ENCODE measurements at regions not wholly inside any gene's neighbourhood (a gene's known extent, or its start where the extent isn't known, plus 50 kb on each side); places are given as distances from the start of the nearest gene placed in this dataset.

- H4K5ac ChIP-seq (ENCODE audit: insufficient read length, low read depth, low read length): no peak overlapping the region
- H2BK15ac ChIP-seq (ENCODE audit: low read depth, low read length): no peak overlapping the region
- no peak overlapping the region for H3T11ph ChIP-seq (ENCODE audit: low read length)
- WGBS (ENCODE audit: extremely low coverage, insufficient read length, low lambda C conversion rate): no CpG with 5 or more reads among the region's 2 CpGs
- no peaks in the 10 kb centered on the region for H3K4me1 ChIP-seq (ENCODE audit: insufficient read depth, low read length)
- H3K23me2 ChIP-seq (ENCODE audit: insufficient read length, low read depth, low read length, poor library complexity, severe bottlenecking): no peaks in the 10 kb centered on the region
- H4K20me1 ChIP-seq (ENCODE audit: control insufficient read depth, insufficient read depth, insufficient read length): no peaks in the 10 kb centered on the region
- no peak overlapping the region for H2AFZ ChIP-seq (ENCODE audit: low read length)
- no peaks in the 10 kb centered on the region for H3K27me3 ChIP-seq (ENCODE audit: insufficient read depth, low read length)
- no peak overlapping the region for H4K91ac ChIP-seq (ENCODE audit: insufficient read length, low read depth, low read length)
- no peak overlapping the region for H2BK12ac ChIP-seq (ENCODE audit: insufficient read length, low read depth, low read length)
- no peak overlapping the region for H2BK120ac ChIP-seq (ENCODE audit: low read depth, low read length, poor library complexity, severe bottlenecking)
- Mint-ChIP-seq H3K4me1 (peaks cover 6 to 7% of the 10 kb centered on the region in 2 experiments), H3K27me3 (ENCODE audit: low read depth) (peaks cover 1% of the 10 kb centered on the region; the same call in 1 of the 2 replicates), H3K9me3 (no peaks in the 10 kb centered on the region), H3K4me3 (no peak overlapping the region), H3K36me3 (ENCODE audit: insufficient read depth in 1 of 3, low read depth in 3 of 3) (no peaks in the 10 kb centered on the region; a peak in 1 of 7 replicates), H3K27ac (no peak overlapping the region; a peak in 1 of 7 replicates)
- H3K4me2 ChIP-seq (ENCODE audit: insufficient read depth, insufficient read length, low read length): no peak overlapping the region
- H3K79me1 ChIP-seq (ENCODE audit: insufficient read depth, low read depth, low read length, poor library complexity, severe bottlenecking): no peaks in the 10 kb centered on the region
- H3K56ac ChIP-seq (ENCODE audit: insufficient read length, low read depth, low read length): no peak overlapping the region
- no peak overlapping the region for H4K8ac ChIP-seq (replicated peaks; ENCODE audit: insufficient read length, low read depth, low read length)
- H3K23ac ChIP-seq (ENCODE audit: insufficient read length, low read depth, low read length): no peak overlapping the region
- H3K9me3 ChIP-seq (ENCODE audit: control insufficient read depth, low read depth, low read length): no peaks in the 10 kb centered on the region
- H3K18ac ChIP-seq (ENCODE audit: insufficient read length, low read depth, low read length): no peak overlapping the region
- no peak overlapping the region for H3K27ac ChIP-seq (ENCODE audit: insufficient read length, low read depth, low read length)
- no peak for TF ChIP-seq CTCF (conservative IDR thresholded peaks at IDR 0.05)
- no peak for DNase-seq
- no peak overlapping the region for H2BK20ac ChIP-seq (ENCODE audit: low read depth, low read length, poor library complexity, severe bottlenecking)
- no peak overlapping the region for H3K14ac ChIP-seq (ENCODE audit: insufficient read depth, low read length)
- H2BK5ac ChIP-seq (ENCODE audit: insufficient read length, low read length): no peak overlapping the region
- no peak overlapping the region for H3K4ac ChIP-seq (ENCODE audit: low read depth, low read length)
- no peak overlapping the region for H3K9ac ChIP-seq (ENCODE audit: extremely low read depth, insufficient read length, low read length)
- H3K79me2 ChIP-seq (ENCODE audit: insufficient read depth, low read length): no peaks in the 10 kb centered on the region
- no peak overlapping the region for H2AK5ac ChIP-seq (ENCODE audit: insufficient read length, low read length)
Measured at GRCh38 chr9:87441251-87441650, 56.4 kb upstream of the DAPK1 start.
